Ovary (tissue), 3 donors: ENCODE measurements at regions not wholly inside any gene's neighbourhood (a gene's known extent, or its start where the extent isn't known, plus 50 kb on each side); places are given as distances from the start of the nearest gene placed in this dataset.

Source experiments
- EP300 ChIP-seq: sonication (generic); formaldehyde crosslinking; IDR thresholded peaks from one replicate; pipeline ENCODE4 v1.6.1; 2017; ENCODE audit warnings: antibody characterized with exemption
- POLR2A ChIP-seq: fragments of 450-650 bp; IDR thresholded peaks from one replicate; pipeline ENCODE4 v1.6.1; 2017; ENCODE audit warnings: antibody characterized with exemption, mild to moderate bottlenecking, moderate library complexity
- TF ChIP-seq, protein P1 (sequence below), 3 donors: fragments of 450-650 bp in 2 of 3; fragments of 200-600 bp in 1 of 3; IDR thresholded peaks; one replicate each; pipeline versions ENCODE4 v1.5.1 to v1.8.0; 2016 to 2022; ENCODE audit warnings: antibody characterized with exemption in 3 of 3, mild to moderate bottlenecking in 1 of 3
- donor health status: DM: no; HTN: no; CAD: no.

DNA sequence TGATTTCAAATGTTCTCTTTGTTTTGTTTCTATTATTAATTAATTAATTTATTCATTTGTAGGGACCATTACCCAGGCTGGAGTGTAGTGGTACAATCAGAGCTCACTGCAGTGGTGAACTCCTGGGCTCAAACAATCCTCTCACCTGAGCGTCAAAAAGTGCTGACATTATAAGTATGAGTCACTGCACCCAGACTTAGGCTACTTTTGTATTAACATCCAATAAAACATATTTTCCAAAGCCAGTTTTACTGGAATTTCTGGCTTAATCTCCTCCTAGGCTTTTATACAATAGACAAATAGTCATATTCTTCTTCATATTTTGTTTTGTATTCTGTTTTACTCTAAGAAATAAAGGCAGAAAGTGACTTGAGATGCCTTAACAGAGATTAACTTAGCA, 749.6 kb downstream of the SLC16A7 start:
- TF ChIP-seq, protein P1, sequence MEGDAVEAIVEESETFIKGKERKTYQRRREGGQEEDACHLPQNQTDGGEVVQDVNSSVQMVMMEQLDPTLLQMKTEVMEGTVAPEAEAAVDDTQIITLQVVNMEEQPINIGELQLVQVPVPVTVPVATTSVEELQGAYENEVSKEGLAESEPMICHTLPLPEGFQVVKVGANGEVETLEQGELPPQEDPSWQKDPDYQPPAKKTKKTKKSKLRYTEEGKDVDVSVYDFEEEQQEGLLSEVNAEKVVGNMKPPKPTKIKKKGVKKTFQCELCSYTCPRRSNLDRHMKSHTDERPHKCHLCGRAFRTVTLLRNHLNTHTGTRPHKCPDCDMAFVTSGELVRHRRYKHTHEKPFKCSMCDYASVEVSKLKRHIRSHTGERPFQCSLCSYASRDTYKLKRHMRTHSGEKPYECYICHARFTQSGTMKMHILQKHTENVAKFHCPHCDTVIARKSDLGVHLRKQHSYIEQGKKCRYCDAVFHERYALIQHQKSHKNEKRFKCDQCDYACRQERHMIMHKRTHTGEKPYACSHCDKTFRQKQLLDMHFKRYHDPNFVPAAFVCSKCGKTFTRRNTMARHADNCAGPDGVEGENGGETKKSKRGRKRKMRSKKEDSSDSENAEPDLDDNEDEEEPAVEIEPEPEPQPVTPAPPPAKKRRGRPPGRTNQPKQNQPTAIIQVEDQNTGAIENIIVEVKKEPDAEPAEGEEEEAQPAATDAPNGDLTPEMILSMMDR (IDR thresholded peaks at IDR 0.05) = no peak
- TF ChIP-seq POLR2A (no peak), EP300 (no peak)
